ENCODE measurements at regions not wholly inside any gene's neighbourhood (a gene's known extent, or its start where the extent isn't known, plus 50 kb on each side); places are given as distances from the start of the nearest gene placed in this dataset.
"Not testable (repeated sequence)": the region's sequence is repeated elsewhere in the genome, so short reads cannot be mapped to it uniquely, and the experiment has no call there.

- H3K4me3 ChIP-seq (ENCODE audit: low read depth, low read length), result no peak overlapping the region
Measured at GRCh38 chrX:129361576-129361975, 161.7 kb downstream of the SMARCA1 start.

DNA sequence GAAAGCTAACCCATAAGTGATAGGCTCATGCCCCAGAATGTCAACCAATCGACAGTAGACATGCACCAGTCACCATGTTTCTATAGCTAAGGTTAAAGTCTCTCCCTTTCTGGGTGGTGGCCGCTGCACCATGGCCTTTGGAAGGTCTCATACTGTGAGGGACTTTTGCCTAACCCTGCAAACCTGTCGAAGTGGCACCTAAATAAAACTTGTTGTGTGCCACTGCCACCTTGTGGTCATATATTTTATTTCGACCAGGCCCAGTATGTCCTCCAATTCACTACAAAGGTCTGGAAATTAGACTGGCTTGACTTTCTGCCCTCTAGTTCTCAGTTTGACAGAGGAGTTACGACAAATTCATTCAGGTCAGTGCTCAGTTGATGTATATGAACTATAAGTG is 163.1 kb downstream of the SMARCA1 start:
- TF ChIP-seq CTCF (IDR thresholded peaks at IDR 0.05; ENCODE audit: low read depth, low read length), result peak; percentile 34; the same call in 1 of the 2 replicates
- H3K4me3 ChIP-seq (ENCODE audit: low read depth, low read length), result no peak overlapping the region

More at GRCh38 chrX:129361576-129361975, 161.7 kb downstream of the SMARCA1 start:
- TF ChIP-seq CTCF (IDR thresholded peaks at IDR 0.05; ENCODE audit: low read depth, low read length), result no peak

- no peak for TF ChIP-seq CTCF (IDR thresholded peaks at IDR 0.05; ENCODE audit: low read depth, low read length)
- H3K4me3 ChIP-seq (ENCODE audit: low read depth, low read length), result no peak overlapping the region
Measured at GRCh38 chrX:129359269-129359668, 164.0 kb downstream of the SMARCA1 start.

GRCh38 chrX:129357428-129357827 is 165.9 kb downstream of the SMARCA1 start:
- not testable (repeated sequence) for H3K4me3 ChIP-seq (ENCODE audit: low read depth, low read length)

DNA sequence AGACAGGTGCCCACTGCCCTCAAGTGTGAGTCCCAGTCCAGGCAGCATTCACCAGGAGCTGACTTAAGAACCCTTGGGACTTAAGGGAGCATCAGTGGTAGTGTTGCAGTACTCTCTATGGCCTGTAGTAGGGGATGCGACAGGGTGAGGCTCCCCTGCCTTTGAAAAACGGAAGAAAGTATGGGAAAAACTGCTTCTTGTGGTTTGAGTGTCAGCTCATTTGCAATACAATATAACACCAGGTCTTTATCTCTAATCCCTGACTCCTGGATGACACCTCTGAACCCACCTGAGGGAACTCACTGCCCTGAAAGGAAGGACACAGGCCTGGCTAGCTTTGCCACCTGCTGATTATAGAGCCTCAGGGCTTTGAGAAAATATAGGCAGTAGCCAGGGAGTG is 176.0 kb downstream of the SMARCA1 start:
- peak; percentile 22; the same call in 1 of the 2 replicates for TF ChIP-seq CTCF (IDR thresholded peaks at IDR 0.05; ENCODE audit: low read depth, low read length)
- no peak overlapping the region for H3K4me3 ChIP-seq (ENCODE audit: low read depth, low read length)

GRCh38 chrX:129346574-129346973 is 176.7 kb downstream of the SMARCA1 start:
- H3K4me3 ChIP-seq (ENCODE audit: low read depth, low read length), result no peak overlapping the region
- no peak for TF ChIP-seq CTCF (IDR thresholded peaks at IDR 0.05; ENCODE audit: low read depth, low read length)

DNA sequence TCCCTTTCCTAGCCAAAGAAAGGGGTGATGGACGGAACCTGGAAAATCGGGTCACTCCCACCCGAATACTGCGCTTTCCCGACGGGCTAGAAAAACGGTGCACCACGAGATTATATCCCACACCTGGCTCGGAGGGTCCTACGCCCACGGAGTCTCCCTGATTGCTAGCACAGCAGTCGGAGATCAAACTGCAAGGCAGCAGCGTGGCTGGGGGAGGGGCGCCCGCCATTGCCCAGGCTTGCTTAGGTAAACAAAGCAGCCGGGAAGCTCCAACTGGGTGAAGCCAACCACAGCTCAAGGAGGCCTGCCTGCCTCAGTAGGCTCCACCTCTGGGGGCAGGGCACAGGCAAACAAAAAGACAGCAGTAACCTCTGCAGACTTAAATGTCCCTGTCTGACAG is 186.0 kb downstream of the SMARCA1 start:
- not testable (repeated sequence) for H3K4me3 ChIP-seq (ENCODE audit: low read depth, low read length)

GRCh38 chrX:129323115-129323514 is 200.2 kb downstream of the SMARCA1 start:
- TF ChIP-seq CTCF (IDR thresholded peaks at IDR 0.05; ENCODE audit: low read depth, low read length), result no peak
- H3K4me3 ChIP-seq (ENCODE audit: low read depth, low read length), result no peak overlapping the region
